ENCODE measurements at regions not wholly inside any gene's neighbourhood (a gene's known extent, or its start where the extent isn't known, plus 50 kb on each side); places are given as distances from the start of the nearest gene placed in this dataset.

- DNase-seq (ENCODE audit: low spot score): no peak
Measured at GRCh38 chr7:73963252-73963822, 64.6 kb upstream of the ELN start.

DNA sequence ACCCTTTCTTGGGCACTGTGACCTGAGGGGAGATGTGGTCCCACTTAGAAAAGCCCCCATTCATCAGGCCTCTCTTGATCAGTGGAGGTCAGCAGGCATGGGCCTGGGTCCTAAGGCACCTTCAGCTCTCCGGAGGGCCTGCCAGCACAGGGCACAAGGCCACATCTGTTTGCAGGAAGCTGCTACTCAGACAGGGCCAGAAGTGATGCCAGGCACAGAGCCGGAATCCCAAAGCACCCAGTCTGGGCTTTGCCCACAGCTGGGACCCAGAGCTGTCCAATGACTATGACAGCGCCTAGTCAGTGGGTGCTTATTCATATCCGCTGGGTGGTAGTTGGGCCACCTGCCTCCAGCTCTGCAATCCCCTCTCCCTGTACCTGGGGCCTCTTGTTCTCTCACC, 63.2 kb upstream of the ELN start:
- DNase-seq (ENCODE audit: low spot score): no peak

- DNase-seq (ENCODE audit: low spot score): no peak
Measured at GRCh38 chr7:73966062-73966940, 61.7 kb upstream of the ELN start.

DNA sequence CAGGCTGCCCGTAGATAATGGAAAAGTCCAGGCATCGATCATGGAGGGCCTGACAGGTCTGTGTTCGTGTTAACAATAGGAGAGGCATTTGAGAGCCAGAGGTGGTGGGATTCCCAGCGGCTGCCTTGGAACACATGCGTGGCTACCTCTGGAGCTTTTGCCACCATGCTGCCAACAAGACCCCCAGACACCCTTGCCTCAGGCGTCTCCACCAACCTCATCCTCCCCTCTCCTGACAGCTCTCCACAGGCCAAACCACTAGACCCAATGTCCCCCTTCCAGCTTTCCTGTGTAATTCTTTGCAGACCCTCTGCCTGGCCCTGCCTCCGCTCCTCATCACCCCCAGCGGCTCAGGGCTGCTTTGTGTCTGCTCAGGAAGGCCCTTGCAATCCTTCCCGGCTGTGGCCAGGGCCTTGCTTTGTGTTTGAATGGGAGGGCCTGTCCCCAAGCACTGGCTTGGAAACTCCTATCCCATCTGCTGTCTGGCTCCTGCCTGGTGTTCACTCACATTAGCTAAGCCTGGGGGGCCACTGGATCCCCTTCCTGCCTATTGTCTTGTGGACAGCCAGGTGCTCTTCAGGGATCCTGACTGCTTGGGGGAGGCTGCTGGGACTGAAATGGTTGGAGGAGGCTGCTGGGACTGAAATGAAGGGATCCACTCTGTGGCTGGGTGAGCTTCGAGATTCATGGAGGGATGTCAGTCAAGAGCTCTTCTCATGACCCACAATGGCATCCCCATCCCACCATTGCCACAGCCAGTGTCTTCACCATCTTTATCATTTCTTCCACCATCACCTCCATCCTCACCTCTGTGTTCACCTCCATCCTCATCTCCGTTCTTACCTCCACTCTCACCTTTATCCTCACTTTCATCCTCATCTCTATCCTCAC, 60.8 kb upstream of the ELN start:
- no peak for DNase-seq (ENCODE audit: low spot score)

DNA sequence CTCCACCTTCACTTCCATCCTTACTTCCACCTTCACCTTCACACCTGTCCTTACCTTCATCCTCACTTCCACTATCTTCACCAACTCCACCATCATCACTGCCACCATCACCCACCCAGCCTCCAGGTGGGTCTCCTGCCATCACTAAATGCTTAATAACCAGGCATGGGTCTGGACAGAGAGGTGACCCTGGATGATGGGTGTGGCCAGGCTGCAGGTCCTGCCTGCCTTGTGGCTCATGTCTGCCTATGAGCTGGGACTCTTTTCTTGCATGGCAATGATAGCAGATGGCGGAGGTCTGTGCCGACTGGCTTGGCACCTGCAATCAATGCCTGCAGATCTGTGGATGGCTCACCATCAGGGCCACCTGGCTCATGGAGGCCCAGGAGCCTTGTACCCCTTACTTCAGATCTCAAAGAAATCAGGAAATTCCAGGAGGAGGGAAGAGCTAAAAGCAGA, 60.1 kb upstream of the ELN start:
- no peak for DNase-seq (ENCODE audit: low spot score)

- DNase-seq (ENCODE audit: low spot score): no peak
Measured at GRCh38 chr7:73968487-73968886, 59.5 kb upstream of the ELN start.

DNA sequence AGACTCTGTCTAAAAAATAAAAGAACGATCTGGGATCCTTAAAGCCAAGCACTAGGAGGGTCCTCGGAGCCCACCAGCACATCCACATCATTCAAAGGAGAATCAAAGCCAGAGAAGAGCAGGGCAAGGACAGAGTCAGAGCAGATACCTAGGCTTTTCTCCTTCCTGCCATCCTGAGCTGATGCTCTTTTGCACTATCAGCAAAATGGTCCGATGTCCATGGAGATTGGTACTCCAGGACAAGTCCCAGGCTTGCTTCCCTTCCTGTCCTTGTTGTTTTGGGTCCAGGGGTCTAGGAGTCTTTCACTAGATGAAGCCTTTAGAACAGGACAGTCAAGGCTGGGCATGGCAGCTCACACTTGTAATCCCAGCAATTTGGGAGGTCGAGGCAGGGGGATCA, 58.0 kb upstream of the ELN start:
- no peak for DNase-seq (ENCODE audit: low spot score)

- DNase-seq (ENCODE audit: low spot score): no peak
Measured at GRCh38 chr7:73970801-73971229, 57.2 kb upstream of the ELN start.

GRCh38 chr7:73971322-73971703, 56.7 kb upstream of the ELN start:
- no peak for DNase-seq (ENCODE audit: low spot score)

- DNase-seq (ENCODE audit: low spot score): no peak
Measured at GRCh38 chr7:73971704-73972341, 56.1 kb upstream of the ELN start.

DNA sequence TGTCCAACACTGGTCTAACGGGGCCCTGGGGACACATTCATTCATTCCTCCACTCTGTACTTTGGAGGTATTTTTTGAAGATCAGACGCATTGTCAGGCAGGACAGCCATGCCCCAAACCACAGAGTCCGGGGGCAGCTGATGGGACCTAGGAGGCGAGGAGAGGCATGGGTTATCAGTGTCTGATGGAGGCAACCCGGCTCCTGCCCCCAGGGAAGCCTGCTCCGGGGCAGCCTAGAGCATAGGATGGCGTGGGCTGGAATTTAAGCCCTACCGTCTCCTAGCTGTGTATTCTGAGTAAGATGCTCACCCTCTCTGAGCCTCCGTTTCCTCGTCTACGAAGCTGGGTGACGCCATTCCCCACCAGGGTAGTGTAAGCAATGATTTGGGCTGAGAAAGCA, 55.4 kb upstream of the ELN start:
- DNase-seq (ENCODE audit: low spot score): no peak

GRCh38 chr7:73973091-73973490, 54.9 kb upstream of the ELN start:
- no peak for DNase-seq (ENCODE audit: low spot score)

DNA sequence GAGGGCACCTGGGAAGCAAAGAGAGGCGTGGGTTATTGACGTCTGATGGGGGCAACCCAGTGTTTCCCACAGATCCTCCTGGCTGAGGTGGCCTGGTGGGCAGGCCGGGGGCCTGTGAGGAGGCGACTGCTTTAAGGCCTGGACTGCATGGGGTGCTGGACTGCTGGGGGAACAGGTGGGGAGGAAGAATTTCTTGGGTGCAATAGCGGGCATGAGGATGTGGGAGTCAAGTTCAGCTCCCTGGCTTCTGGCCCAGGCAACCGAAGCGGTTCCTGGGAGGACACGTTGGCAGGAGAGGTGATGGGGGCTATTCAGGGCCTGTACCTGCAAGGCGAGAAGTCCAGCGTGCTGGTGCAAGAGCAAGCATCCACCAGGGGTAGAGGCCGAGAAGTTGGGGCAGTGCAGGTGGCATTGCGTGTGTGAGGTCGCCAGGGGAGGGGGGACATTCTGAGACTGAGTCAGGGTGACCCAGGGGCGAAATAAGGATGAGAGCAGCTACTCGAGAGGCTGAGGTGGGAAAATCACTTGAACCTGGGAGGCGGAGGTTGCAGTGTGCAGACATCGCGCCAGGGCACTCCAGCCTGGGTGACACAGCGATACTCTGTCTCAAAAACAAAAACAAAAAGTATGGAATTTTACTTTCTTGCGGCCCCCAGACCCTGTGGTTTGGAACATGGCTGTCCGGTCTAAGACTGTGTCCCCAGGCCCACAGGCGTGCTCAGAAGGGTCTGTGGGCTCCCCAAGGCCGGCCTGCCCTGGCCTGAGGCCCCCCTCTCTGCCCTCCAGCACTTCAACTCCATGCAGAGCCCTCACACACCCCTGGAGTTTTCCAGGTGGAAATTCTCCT, 53.6 kb upstream of the ELN start:
- DNase-seq (ENCODE audit: low spot score): no peak

DNA sequence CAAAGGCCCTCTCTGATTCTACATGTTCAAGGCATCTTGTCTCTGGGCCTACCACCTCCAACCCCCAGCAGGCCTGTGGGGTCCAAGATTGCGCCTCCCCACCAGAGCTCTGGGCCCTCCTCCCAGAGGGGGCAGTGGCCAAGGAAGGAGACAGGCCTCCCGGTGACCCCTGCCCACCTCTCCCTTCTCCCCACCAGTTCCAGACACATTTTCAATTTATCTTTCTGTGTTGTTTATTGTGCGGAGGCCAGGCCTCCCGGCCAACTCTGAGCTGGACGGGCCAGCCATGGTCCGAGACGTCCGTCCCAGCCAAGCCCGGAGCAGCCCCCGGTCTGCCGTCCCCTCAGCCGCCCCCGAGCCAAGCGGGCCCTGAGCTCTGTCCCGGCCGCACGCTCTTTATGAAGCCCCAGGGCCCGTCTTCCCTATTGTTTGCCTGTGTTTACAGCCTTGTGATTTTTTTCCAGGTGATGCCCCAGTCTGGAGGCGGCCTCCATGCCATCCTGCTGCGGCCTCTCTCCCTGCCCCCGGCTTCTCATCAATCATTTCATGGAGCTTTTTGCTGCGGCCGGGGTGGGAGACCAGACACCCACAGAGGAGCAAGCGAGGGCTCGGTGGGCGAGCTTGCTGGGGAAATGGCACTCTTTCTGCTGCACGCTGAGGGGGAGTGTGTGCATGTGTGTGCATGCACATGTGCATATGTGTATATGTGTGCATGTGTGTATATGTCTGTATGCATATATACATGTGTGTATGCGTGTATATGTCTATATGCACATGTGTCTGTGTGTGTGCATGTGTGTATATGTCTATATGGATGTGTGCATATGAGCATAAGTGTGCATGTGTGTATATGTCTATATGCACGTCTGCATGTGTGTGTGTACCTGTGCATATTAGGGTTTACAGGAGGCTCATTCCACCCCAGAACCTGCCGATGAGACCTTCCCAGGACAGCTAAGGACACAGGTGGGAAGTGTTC, 52.7 kb upstream of the ELN start:
- no peak for DNase-seq (ENCODE audit: low spot score)

DNA sequence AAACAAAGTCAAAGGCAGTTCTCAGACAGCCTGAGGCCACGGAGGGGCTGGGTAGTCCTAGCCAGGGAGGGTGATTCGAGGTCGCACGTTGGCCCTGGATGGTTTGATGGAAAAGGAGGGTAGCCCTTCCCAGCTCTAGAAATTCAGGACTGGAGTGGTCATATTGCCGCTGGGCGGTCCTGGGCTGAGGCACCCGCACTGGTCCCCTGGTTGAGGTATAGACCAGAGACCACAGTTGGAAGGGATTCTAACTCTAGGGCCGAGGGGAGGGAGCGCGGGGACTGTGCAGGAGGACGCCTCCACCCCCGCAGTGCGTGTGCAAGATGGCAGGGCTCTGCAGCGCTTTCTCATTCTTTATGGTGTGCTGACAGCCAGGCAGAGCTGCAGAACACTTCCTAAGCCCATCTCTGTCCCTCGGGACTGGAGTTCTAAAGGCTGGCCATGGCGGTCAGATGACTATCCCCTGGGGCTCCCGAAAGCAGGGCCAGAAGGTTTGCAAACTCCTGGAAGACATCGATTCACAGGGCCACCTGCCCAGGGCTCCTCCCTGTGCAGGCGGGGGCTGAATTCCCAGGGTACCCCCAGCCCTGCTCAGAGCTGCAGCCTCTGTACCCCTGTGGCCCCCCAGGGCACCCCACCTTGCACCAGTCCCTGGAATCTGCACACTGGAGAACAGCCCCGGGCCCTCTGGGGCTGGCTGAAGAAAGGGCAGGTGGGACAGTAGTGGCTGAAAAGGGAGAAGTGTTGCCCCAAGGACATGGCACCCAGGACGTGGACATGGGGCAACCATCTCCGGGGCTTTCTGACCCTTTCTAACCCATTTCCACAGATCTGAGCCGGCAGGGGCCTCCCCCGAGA, 51.0 kb upstream of the ELN start:
- no peak for DNase-seq (ENCODE audit: low spot score)

- DNase-seq (ENCODE audit: low spot score): no peak
Measured at GRCh38 chr7:73977619-73978618, 50.1 kb upstream of the ELN start.
